ENCODE measurements at regions not wholly inside any gene's neighbourhood (a gene's known extent, or its start where the extent isn't known, plus 50 kb on each side); places are given as distances from the start of the nearest gene placed in this dataset.
A peak's percentile ranks its signal among the peaks of the same experiment; 100 is the strongest.
"Not testable (repeated sequence)": the region's sequence is repeated elsewhere in the genome, so short reads cannot be mapped to it uniquely, and the experiment has no call there.

DNA sequence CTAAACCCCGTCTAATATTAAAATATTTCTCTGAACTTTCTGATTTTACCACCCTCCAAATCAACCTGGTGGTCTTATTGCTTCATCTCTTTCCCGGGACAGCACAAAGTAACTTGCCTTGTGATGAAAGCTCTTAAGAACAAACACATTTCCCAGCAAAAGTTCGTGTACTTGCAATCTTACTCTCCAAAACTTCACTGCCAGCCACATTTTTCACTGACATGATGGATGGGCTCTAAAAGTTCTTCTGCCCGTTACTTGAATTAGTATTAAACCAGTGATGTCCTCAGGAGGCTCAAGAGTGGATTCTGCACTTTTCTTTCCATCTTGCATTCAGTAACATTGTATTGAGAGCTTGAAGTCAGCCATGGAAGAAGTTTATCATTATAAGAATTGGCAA, 731.6 kb upstream of the GJE1 start:
- Histone ChIP-seq H3K9me3 (ENCODE audit: low read length) (no peaks in the 10 kb centered on the region), H3K4me3 (ENCODE audit: low read length) (no peak overlapping the region), H3K27me3 (ENCODE audit: insufficient read depth, low read length) (no peaks in the 10 kb centered on the region), H3K36me3 (ENCODE audit: insufficient read depth, low read length) (no peaks in the 10 kb centered on the region), H3K4me1 (ENCODE audit: insufficient read depth, low read length) (no peaks in the 10 kb centered on the region), H2AFZ (ENCODE audit: low read depth, low read length) (no peak overlapping the region)

DNA sequence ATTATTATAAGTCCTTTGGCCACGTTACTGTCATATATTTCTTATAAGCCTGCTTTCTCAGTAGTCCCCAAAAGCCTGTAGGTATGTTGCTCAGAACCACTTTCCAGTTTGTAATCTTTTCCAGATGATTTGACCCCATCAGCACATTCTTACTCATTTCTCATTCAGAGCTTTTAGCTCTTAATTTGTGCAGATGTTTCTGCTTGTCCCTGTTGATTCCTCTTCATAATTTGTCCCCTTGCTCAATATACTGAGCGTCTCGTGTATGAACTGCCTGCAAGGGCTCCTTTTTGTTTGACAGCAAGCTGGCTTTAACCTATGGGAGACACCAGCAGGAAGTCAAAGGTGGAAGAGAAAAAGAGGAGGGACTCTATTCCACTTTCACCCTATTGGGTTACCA, 733.8 kb upstream of the GJE1 start:
- Histone ChIP-seq H3K4me1 (ENCODE audit: insufficient read depth, low read length) (no peaks in the 10 kb centered on the region), H3K9me3 (ENCODE audit: low read length) (peaks cover 3% of the 10 kb centered on the region), H3K36me3 (ENCODE audit: insufficient read depth, low read length) (no peaks in the 10 kb centered on the region), H3K27me3 (ENCODE audit: insufficient read depth, low read length) (no peaks in the 10 kb centered on the region), H2AFZ (ENCODE audit: low read depth, low read length) (no peak overlapping the region), H3K4me3 (ENCODE audit: low read length) (no peak overlapping the region)

DNA sequence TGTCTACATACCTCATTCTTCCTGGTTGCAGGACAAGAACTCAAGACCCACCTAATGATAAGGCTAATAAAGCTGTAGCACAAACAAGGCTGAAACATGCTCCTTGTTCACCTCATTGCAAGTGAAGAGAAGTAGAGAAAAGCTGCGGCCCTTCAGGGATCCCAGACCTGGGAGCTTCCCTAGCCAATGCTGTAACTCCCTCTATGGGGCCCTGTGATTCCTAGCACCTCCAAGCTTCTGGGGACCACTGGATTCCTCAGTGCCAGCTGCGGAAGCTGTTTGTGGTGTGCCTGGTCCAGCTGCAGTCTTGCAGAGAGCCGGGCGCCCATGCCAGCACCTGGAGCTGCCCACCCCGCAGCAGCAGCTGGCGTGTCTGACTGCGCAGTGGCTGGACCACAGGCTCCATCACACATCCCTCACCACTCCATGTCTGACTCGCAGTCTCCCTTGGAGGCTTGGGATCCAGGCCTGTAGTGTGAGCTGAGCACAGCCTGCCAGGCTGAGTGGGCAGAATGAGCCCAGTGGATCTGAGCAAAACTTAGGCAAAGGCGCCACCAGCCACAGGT, 737.2 kb upstream of the GJE1 start:
- Histone ChIP-seq H3K36me3 (ENCODE audit: insufficient read depth, low read length) (no peaks in the 10 kb centered on the region), H3K9me3 (ENCODE audit: low read length) (peaks cover 3% of the 10 kb centered on the region), H2AFZ (ENCODE audit: low read depth, low read length) (no peak overlapping the region), H3K4me1 (ENCODE audit: insufficient read depth, low read length) (no peaks in the 10 kb centered on the region), H3K27me3 (ENCODE audit: insufficient read depth, low read length) (no peaks in the 10 kb centered on the region), H3K4me3 (ENCODE audit: low read length) (no peak overlapping the region)

DNA sequence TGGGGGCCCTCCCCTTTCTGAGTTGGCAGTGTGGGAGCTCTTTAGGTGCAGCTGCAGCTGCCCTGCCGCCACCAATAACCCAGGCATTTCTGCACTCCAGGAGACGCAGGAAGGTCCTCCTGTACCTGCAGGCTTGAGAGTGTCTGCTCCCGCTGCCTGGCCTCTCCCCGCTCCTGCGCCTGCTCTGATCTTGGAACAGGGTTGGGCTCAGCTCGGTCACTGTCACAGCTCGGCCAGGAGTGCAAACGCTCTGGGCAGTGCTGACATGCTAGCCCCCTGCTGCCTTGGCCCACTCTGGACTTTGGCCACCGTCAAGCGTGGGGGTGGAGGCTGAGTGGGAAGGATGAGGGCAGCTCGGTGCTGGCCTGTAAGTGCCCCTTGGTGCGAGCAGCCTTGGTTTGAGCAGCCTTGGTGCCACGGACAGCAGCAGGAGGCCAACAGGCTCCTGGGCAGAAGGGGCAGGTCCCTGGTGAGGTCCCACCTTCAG, 738.1 kb upstream of the GJE1 start:
- Histone ChIP-seq H3K4me3 (ENCODE audit: low read length) (no peak overlapping the region), H2AFZ (ENCODE audit: low read depth, low read length) (no peak overlapping the region), H3K27me3 (ENCODE audit: insufficient read depth, low read length) (no peaks in the 10 kb centered on the region), H3K36me3 (ENCODE audit: insufficient read depth, low read length) (no peaks in the 10 kb centered on the region), H3K9me3 (ENCODE audit: low read length) (peaks cover 3% of the 10 kb centered on the region), H3K4me1 (ENCODE audit: insufficient read depth, low read length) (no peaks in the 10 kb centered on the region)

DNA sequence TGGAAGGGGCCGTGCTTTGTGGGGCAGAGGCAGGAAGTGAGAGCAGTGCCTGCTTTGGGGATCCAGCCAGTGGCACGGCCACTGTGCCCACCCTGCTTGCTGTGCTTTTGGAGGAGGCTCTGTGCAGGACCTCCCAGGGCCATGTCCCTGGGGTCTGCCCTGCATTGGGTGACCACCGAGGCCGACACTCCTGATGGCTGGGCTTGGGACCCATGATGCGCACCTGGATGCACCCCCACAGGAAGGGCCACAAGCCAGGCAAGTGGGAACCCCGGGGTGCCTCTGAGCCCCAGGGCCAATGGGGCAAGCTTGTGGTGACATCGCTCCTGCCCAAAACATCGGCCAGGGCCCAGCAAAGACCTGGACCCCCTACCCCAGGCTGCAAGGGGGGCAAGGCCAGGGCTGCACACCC, 738.6 kb upstream of the GJE1 start:
- Histone ChIP-seq H3K4me3 (ENCODE audit: low read length) (no peak overlapping the region), H3K4me1 (ENCODE audit: insufficient read depth, low read length) (no peaks in the 10 kb centered on the region), H3K9me3 (ENCODE audit: low read length) (peaks cover 3% of the 10 kb centered on the region), H3K36me3 (ENCODE audit: insufficient read depth, low read length) (no peaks in the 10 kb centered on the region), H2AFZ (ENCODE audit: low read depth, low read length) (no peak overlapping the region), H3K27me3 (ENCODE audit: insufficient read depth, low read length) (no peaks in the 10 kb centered on the region)

DNA sequence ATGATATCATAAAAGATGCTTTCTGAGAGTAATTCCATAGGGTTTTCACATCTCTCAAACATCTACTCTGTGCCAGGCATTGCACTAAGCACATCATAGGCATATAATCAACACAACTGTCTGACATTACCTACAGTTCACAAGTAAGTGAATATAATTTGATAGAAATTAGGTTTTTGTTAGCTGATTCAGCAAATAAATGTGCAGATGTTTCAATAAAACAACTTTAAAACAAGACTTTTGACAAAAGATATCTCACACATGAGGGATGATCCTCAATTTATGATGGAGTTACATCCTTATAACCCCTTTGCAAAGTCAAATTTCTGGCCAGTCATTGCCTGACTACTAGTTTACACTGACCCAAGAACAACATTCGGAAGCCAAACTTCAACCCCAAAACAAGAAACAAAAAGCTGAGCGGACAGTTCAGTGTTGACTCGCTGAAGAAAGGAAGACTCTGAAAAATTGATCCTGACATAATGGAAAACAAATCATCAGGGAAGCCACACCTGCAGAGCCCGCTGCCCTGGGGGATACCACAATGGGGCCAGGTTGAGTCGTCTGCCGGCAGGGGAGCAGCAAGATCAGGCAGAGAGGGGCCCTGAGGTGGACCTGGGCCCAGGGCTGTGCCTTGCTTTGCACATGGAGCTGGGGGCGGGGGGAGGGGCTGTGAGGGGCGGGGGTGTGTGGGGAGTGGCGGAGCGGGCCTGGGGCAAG, 739.2 kb upstream of the GJE1 start:
- Histone ChIP-seq H3K4me1 (ENCODE audit: insufficient read depth, low read length) (no peaks in the 10 kb centered on the region), H3K36me3 (ENCODE audit: insufficient read depth, low read length) (no peaks in the 10 kb centered on the region), H3K9me3 (ENCODE audit: low read length) (peaks cover 3% of the 10 kb centered on the region), H3K4me3 (ENCODE audit: low read length) (no peak overlapping the region), H2AFZ (ENCODE audit: low read depth, low read length) (no peak overlapping the region), H3K27me3 (ENCODE audit: insufficient read depth, low read length) (no peaks in the 10 kb centered on the region)

DNA sequence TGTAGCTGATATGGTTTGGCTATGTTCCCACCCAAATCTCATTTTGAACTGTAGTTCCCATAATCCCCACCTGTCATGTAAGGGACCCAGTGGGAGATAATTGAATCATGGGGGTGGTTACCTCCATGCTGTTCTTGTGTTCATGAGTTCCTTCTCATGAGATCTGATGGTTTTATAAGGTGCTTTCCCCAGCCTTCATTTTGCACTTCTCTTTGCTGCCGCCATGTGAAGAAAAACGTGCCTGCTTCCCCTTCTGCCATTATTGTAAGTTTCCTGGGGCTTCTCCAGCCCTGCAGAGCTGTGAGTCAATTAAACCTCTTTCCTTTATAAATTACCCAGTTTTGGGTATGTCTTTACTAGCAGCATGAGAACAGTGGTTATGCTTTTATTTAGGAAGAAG, 741.6 kb upstream of the GJE1 start:
- not testable (repeated sequence) for H3K27me3 ChIP-seq (ENCODE audit: insufficient read depth, low read length); H3K36me3 ChIP-seq (ENCODE audit: insufficient read depth, low read length); H3K9me3 ChIP-seq (ENCODE audit: low read length); H3K4me3 ChIP-seq (ENCODE audit: low read length); H3K4me1 ChIP-seq (ENCODE audit: insufficient read depth, low read length)
- H2AFZ ChIP-seq (ENCODE audit: low read depth, low read length): peak overlapping the region; percentile 46

DNA sequence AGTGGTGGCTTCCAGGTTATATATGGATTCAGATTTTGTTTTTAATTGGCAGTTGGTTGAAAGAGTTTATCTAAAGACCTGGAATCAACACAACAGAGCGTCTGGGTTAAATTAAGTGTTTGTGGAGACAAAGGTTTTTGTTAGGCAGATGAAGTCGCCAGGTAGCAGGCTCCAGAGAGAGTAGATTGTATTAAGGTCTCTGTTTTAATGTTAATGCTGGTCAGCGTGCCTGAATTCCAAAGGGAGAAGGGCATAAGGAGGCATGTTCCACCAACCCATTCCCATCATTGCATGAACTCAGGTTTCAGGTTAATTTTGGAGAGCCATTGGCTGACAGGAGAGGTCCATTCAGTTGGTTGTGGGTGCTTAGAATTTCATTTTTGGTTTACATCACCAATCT, 744.1 kb upstream of the GJE1 start:
- no peaks in the 10 kb centered on the region for H3K9me3 ChIP-seq (ENCODE audit: low read length)
- H3K4me3 ChIP-seq (ENCODE audit: low read length): no peak overlapping the region
- no peaks in the 10 kb centered on the region for H3K36me3 ChIP-seq (ENCODE audit: insufficient read depth, low read length)
- H3K27me3 ChIP-seq (ENCODE audit: insufficient read depth, low read length): no peaks in the 10 kb centered on the region
- no peaks in the 10 kb centered on the region for H3K4me1 ChIP-seq (ENCODE audit: insufficient read depth, low read length)
- no peak overlapping the region for H2AFZ ChIP-seq (ENCODE audit: low read depth, low read length)

DNA sequence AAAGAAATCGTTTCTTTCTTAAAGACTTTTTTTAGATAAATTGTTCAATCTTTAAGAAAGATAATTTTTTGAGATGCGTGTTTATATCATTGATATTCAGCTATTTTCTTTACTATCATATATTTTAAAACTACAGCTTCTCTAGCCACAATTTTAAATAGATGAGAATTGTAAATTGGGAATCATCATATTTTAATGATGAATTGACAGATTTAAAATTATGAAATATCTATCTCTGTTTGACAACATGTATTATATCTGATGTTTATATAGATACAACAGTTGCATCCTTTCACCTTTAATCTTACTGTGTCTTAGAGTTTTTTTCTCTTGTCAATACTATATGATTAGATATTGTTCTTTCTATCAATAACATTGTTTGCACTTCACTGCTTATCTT, 762.3 kb upstream of the GJE1 start:
- Histone ChIP-seq H3K36me3 (ENCODE audit: insufficient read depth, low read length) (no peaks in the 10 kb centered on the region), H3K27me3 (ENCODE audit: insufficient read depth, low read length) (no peaks in the 10 kb centered on the region), H3K4me1 (ENCODE audit: insufficient read depth, low read length) (no peaks in the 10 kb centered on the region), H2AFZ (ENCODE audit: low read depth, low read length) (no peak overlapping the region), H3K4me3 (ENCODE audit: low read length) (no peak overlapping the region), H3K9me3 (ENCODE audit: low read length) (no peaks in the 10 kb centered on the region)

DNA sequence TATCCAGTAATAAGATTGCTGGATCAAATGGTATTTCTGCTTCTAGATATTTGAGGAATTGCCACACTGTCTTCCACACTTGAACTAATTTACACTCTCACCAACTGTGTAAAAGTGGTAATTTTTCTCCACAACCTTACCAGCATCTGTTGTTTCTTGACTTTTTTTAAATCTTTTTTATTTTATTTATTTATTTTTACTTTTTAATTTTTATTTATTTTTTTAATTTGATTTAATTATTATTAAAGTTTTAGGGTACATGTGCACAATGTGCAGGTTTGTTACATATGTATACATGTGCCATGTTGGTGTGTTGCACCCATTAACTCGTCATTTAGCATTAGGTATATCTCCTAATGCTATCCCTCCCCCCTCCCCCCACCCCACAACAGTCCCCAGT, 765.9 kb upstream of the GJE1 start:
- H3K27me3 ChIP-seq (ENCODE audit: insufficient read depth, low read length); H3K4me3 ChIP-seq (ENCODE audit: low read length); H3K9me3 ChIP-seq (ENCODE audit: low read length); H3K36me3 ChIP-seq (ENCODE audit: insufficient read depth, low read length); H3K4me1 ChIP-seq (ENCODE audit: insufficient read depth, low read length); H2AFZ ChIP-seq (ENCODE audit: low read depth, low read length): not testable (repeated sequence)

DNA sequence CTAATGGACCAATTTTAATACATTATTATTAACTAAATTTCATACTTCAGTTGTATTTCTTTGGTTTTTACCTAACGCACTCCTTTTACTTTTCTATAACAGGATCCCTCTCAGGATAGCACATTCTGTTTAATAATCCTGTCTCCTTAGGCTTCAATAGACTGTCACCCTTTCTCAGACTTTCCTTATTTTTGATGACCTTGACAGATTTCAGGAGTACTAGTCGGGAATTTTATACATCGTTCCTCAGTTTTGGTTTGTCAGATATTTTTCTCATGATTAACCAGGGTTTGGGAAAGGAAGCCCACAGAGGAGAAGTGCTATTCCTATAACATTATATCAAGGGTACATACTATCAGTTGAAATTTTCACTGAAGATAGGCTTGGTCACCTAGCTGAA, 768.0 kb upstream of the GJE1 start:
- Histone ChIP-seq H3K4me1 (ENCODE audit: insufficient read depth, low read length) (peaks cover 23% of the 10 kb centered on the region), H3K36me3 (ENCODE audit: insufficient read depth, low read length) (no peaks in the 10 kb centered on the region), H3K9me3 (ENCODE audit: low read length) (no peaks in the 10 kb centered on the region), H2AFZ (ENCODE audit: low read depth, low read length) (no peak overlapping the region), H3K27me3 (ENCODE audit: insufficient read depth, low read length) (no peaks in the 10 kb centered on the region), H3K4me3 (ENCODE audit: low read length) (no peak overlapping the region)

DNA sequence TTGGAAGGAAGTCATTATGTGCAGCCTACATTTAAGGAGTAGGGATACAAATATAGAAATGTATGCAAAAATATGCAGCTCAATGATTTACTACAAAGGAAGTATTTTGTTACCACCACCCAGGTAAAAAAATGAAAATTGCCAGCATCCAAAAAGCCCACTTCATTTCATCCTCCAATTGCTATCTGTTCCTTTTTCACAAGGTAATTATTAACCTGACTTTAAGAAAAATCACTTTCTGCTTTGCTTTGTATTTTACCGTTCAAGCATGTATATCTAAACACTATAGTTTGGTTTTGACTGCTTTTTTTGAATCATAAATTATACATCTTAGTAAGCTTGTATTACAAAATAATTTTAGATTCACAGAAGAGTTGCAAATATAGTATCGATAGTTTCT, 768.5 kb upstream of the GJE1 start:
- H3K4me1 ChIP-seq (ENCODE audit: insufficient read depth, low read length): peaks cover 27% of the 10 kb centered on the region
- H3K9me3 ChIP-seq (ENCODE audit: low read length): no peaks in the 10 kb centered on the region
- no peak overlapping the region for H2AFZ ChIP-seq (ENCODE audit: low read depth, low read length)
- no peaks in the 10 kb centered on the region for H3K27me3 ChIP-seq (ENCODE audit: insufficient read depth, low read length)
- no peak overlapping the region for H3K4me3 ChIP-seq (ENCODE audit: low read length)
- H3K36me3 ChIP-seq (ENCODE audit: insufficient read depth, low read length): no peaks in the 10 kb centered on the region

DNA sequence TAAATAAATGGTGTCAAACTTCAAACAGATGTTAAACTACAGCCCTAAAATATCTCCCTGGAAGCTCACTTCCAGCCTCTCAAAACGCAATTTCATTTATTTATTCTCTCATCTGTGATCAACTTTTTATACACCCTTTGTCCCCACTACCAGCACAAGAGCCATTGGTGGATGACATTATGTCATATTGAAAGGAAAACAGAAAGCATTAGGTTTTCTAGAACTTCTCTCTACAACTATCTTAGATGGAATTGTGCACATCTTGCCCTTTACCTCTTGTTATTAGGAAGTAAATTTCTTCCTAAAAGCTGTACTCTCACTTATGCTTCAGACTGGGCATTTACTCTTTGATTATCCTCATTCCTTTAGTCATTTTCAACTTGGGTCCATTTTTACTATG, 771.2 kb upstream of the GJE1 start:
- Histone ChIP-seq H2AFZ (ENCODE audit: low read depth, low read length) (no peak overlapping the region), H3K4me3 (ENCODE audit: low read length) (no peak overlapping the region), H3K9me3 (ENCODE audit: low read length) (no peaks in the 10 kb centered on the region), H3K27me3 (ENCODE audit: insufficient read depth, low read length) (no peaks in the 10 kb centered on the region), H3K36me3 (ENCODE audit: insufficient read depth, low read length) (no peaks in the 10 kb centered on the region), H3K4me1 (ENCODE audit: insufficient read depth, low read length) (peaks cover 27% of the 10 kb centered on the region)

DNA sequence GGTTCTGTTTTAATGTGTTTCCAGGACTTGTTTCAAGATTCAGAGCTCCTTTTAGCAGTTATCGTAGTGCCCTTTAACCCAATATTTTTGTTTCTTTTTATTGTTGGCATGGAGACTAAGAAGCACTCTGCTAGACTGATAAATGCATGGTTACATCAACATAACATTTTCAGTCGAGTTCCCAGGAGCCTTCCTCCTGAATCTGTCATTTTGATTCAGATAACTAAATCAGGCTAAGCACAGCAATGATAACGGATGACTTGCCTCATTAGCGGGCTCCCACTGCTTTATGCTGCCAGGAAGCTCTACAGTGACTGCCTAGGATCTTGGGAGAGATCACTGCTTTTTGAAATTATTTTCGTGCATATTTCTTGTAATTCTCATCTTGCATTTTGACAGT, 772.8 kb upstream of the GJE1 start:
- peak overlapping the region; percentile 30 for H3K4me3 ChIP-seq (ENCODE audit: low read length)
- peaks cover 27% of the 10 kb centered on the region for H3K4me1 ChIP-seq (ENCODE audit: insufficient read depth, low read length)
- H3K9me3 ChIP-seq (ENCODE audit: low read length): no peaks in the 10 kb centered on the region
- H3K27me3 ChIP-seq (ENCODE audit: insufficient read depth, low read length): no peaks in the 10 kb centered on the region
- peak overlapping the region; percentile 38 for H2AFZ ChIP-seq (ENCODE audit: low read depth, low read length)
- no peaks in the 10 kb centered on the region for H3K36me3 ChIP-seq (ENCODE audit: insufficient read depth, low read length)

Data from neuron (in vitro differentiated cells).